Smooth muscle cell (in vitro differentiated cells): ENCODE measurements at regions not wholly inside any gene's neighbourhood (a gene's known extent, or its start where the extent isn't known, plus 50 kb on each side); places are given as distances from the start of the nearest gene placed in this dataset.

Experiments
- DNase-seq: peaks from one replicate; lab custom pipeline; 2025; ENCODE audit not compliant: unreplicated experiment; lab: John Stamatoyannopoulos, UW
- H2AFZ ChIP-seq: fragments of 200-600 bp; sonication (generic); 2 replicates; pipeline ENCODE4 v1.6.0; 2016; ENCODE audit warnings: antibody characterized with exemption, low read depth, mild to moderate bottlenecking
- H3F3A ChIP-seq: fragments of 200-600 bp; sonication (generic); 2 replicates; pipeline ENCODE4 v1.6.0; 2017; ENCODE audit warnings: antibody characterized with exemption, low read depth
- H3K27ac ChIP-seq: fragments of 200-600 bp; sonication (generic); 2 replicates; pipeline ENCODE4 v1.5.1; 2016; ENCODE audit warnings: low read depth, mild to moderate bottlenecking
- H3K27me3 ChIP-seq: fragments of 200-600 bp; sonication (generic); 2 replicates; pipeline ENCODE4 v1.6.1; 2016; ENCODE audit warnings: low read depth, mild to moderate bottlenecking
- H3K36me3 ChIP-seq: fragments of 200-600 bp; sonication (generic); 2 replicates; pipeline ENCODE4 v1.5.1; 2016; ENCODE audit warnings: low read depth
- H3K4me1 ChIP-seq: fragments of 200-600 bp; sonication (generic); 2 replicates; pipeline ENCODE4 v1.5.1; 2016; ENCODE audit warnings: low read depth
- H3K4me2 ChIP-seq: fragments of 200-600 bp; sonication (generic); 2 replicates; pipeline ENCODE4 v1.6.0; 2016; ENCODE audit warnings: mild to moderate bottlenecking
- H3K4me3 ChIP-seq: fragments of 200-600 bp; sonication (generic); 2 replicates; pipeline ENCODE4 v1.5.1; 2016; ENCODE audit warnings: mild to moderate bottlenecking
- H3K79me2 ChIP-seq: fragments of 200-600 bp; sonication (generic); 2 replicates; pipeline ENCODE4 v1.6.0; 2016; ENCODE audit warnings: low read depth, mild to moderate bottlenecking
- H3K9ac ChIP-seq: fragments of 200-600 bp; sonication (generic); 2 replicates; pipeline ENCODE4 v1.6.0; 2016; ENCODE audit warnings: low read depth
- H3K9me3 ChIP-seq: fragments of 200-600 bp; sonication (generic); replicated peaks from 2 replicates; pipeline ENCODE4 v1.5.1; 2016; ENCODE audit warnings: low read depth
- H4K20me1 ChIP-seq: fragments of 200-600 bp; sonication (generic); 2 replicates; pipeline ENCODE4 v1.6.0; 2016; ENCODE audit warnings: low read depth
- CTCF ChIP-seq: fragments of 200-600 bp; sonication (generic); IDR thresholded peaks from 2 replicates; pipeline ENCODE4 v1.5.1; 2017; ENCODE audit warnings: borderline replicate concordance, mild to moderate bottlenecking, antibody characterized with exemption; ENCODE audit not compliant: insufficient read depth, poor library complexity, severe bottlenecking
- WGBS: methylation state at CpG from one replicate; pipeline ENCODE4 v1.1.7; 2016; ENCODE audit warnings: low lambda C conversion rate; 5-methylcytosine and 5-hydroxymethylcytosine counted together

GRCh38 chr10:65394502-65395297 lies 1531.1 kb upstream of the LRRTM3 start:
- Histone ChIP-seq H3K9me3 (no peaks in the 10 kb centered on the region), H3K4me2 (peak overlapping the region; percentile 71), H3K27ac (peak overlapping the region; percentile 86), H4K20me1 (no peaks in the 10 kb centered on the region), H3K9ac (peak overlapping the region; percentile 56), H3K79me2 (no peaks in the 10 kb centered on the region), H3K4me1 (peaks cover 3% of the 10 kb centered on the region), H3K36me3 (no peaks in the 10 kb centered on the region), H3K4me3 (no peak overlapping the region), H3F3A (no peaks in the 10 kb centered on the region), H2AFZ (peak overlapping the region; percentile 67), H3K27me3 (no peaks in the 10 kb centered on the region)
- 48% methylated on average over 2 of the region's 2 CpGs for WGBS
- no peak for TF ChIP-seq CTCF
- DNase-seq: no peak

GRCh38 chr10:65395631-65396030 lies 1530.2 kb upstream of the LRRTM3 start:
- no peak overlapping the region for H3K4me3 ChIP-seq
- H3K9me3 ChIP-seq: no peaks in the 10 kb centered on the region
- no peak for DNase-seq
- H3K27ac ChIP-seq: no peak overlapping the region
- no peaks in the 10 kb centered on the region for H3K79me2 ChIP-seq
- WGBS: 100% methylated on average over 2 of the region's 2 CpGs
- H2AFZ ChIP-seq: no peak overlapping the region
- peaks cover 3% of the 10 kb centered on the region for H3K4me1 ChIP-seq
- no peak overlapping the region for H3K4me2 ChIP-seq
- no peak overlapping the region for H3K9ac ChIP-seq
- no peaks in the 10 kb centered on the region for H3K27me3 ChIP-seq
- no peak for TF ChIP-seq CTCF
- no peaks in the 10 kb centered on the region for H4K20me1 ChIP-seq
- no peaks in the 10 kb centered on the region for H3K36me3 ChIP-seq
- H3F3A ChIP-seq: no peaks in the 10 kb centered on the region

GRCh38 chr10:65396997-65397396 lies 1528.8 kb upstream of the LRRTM3 start:
- H3K27ac ChIP-seq: peak overlapping the region; percentile 57
- H3K4me1 ChIP-seq: peaks cover 3% of the 10 kb centered on the region
- H3K79me2 ChIP-seq: no peaks in the 10 kb centered on the region
- H2AFZ ChIP-seq: peak overlapping the region; percentile 57
- H3K9me3 ChIP-seq: no peaks in the 10 kb centered on the region
- no peaks in the 10 kb centered on the region for H3K27me3 ChIP-seq
- no peak overlapping the region for H3K9ac ChIP-seq
- peak overlapping the region; percentile 26 for H3K4me2 ChIP-seq
- DNase-seq: no peak
- no peak for TF ChIP-seq CTCF
- WGBS: 83% methylated on average over 3 of the region's 3 CpGs
- no peaks in the 10 kb centered on the region for H3K36me3 ChIP-seq
- no peaks in the 10 kb centered on the region for H3F3A ChIP-seq
- no peak overlapping the region for H3K4me3 ChIP-seq
- H4K20me1 ChIP-seq: no peaks in the 10 kb centered on the region

DNA sequence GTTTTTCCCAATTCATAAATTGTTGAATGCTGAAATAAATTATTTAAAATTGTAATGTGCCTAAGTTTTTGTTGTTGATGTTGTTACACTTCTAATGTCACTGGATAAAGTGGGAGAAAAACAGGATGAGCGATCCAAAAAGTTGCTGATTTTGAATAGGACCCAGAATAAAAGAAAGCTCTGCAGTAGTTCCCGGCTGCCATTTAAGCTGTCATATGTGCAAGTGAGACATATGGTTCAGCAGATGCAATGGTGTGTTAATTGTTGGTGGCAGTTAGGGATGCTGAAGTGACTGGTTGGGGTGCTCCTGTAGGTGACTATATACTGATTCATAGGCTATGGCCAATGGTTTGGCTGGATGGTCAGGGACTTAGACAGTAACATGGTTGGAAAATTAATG lies 1517.4 kb upstream of the LRRTM3 start:
- Histone ChIP-seq H3K36me3 (no peaks in the 10 kb centered on the region), H3K9me3 (no peaks in the 10 kb centered on the region), H3F3A (no peaks in the 10 kb centered on the region), H3K9ac (no peak overlapping the region), H3K4me2 (no peak overlapping the region), H3K4me1 (no peaks in the 10 kb centered on the region), H3K4me3 (no peak overlapping the region), H3K27me3 (no peaks in the 10 kb centered on the region), H3K27ac (no peak overlapping the region), H4K20me1 (no peaks in the 10 kb centered on the region), H3K79me2 (no peaks in the 10 kb centered on the region), H2AFZ (no peak overlapping the region)
- TF ChIP-seq CTCF: no peak
- DNase-seq: no peak
- WGBS: 99% methylated on average over 2 of the region's 2 CpGs
